Astrocyte (in vitro differentiated cells and primary cell): ENCODE measurements at regions not wholly inside any gene's neighbourhood (a gene's known extent, or its start where the extent isn't known, plus 50 kb on each side); places are given as distances from the start of the nearest gene placed in this dataset.

Experiments
- DNase-seq: peaks from one replicate; pipeline ENCODE4 v3.0.0-alpha.2; 2010; ENCODE audit warnings: low read depth
- FAIRE-seq: peaks from 2 replicates; lab custom pipeline; 2011; peaks lifted over from hg19 to GRCh38; lab: Jason Lieb, UNC
- H2AFZ ChIP-seq: 2 replicates; pipeline ENCODE4 v1.6.0; 2012; ENCODE audit warnings: low read depth, low read length, inconsistent platforms
- H3K27ac ChIP-seq: 2 replicates; pipeline ENCODE4 v1.5.1; 2011; ENCODE audit warnings: low read depth, low read length, inconsistent platforms
- H3K27me3 ChIP-seq: 2 replicates; pipeline ENCODE4 v1.6.0; 2011; ENCODE audit warnings: low read length, inconsistent platforms; ENCODE audit not compliant: insufficient read depth
- H3K36me3 ChIP-seq: 2 replicates; pipeline ENCODE4 v1.5.1; 2011; ENCODE audit warnings: low read length, inconsistent platforms; ENCODE audit not compliant: insufficient read depth
- H3K4me1 ChIP-seq: 2 replicates; pipeline ENCODE4 v1.5.1; 2011; ENCODE audit warnings: low read length, inconsistent platforms; ENCODE audit not compliant: insufficient read depth
- H3K4me2 ChIP-seq: 2 replicates; pipeline ENCODE4 v1.6.0; 2012; ENCODE audit warnings: low read length, inconsistent platforms
- H3K4me3 ChIP-seq: 2 replicates; pipeline ENCODE4 v1.5.1; 2011; ENCODE audit warnings: low read depth, mild to moderate bottlenecking, low read length, inconsistent platforms; ENCODE audit not compliant: insufficient read depth
- H3K79me2 ChIP-seq: 2 replicates; pipeline ENCODE4 v1.6.0; 2012; ENCODE audit warnings: mild to moderate bottlenecking, low read length, inconsistent platforms; ENCODE audit not compliant: insufficient read depth
- H3K9ac ChIP-seq: 2 replicates; pipeline ENCODE4 v1.6.0; 2012; ENCODE audit warnings: mild to moderate bottlenecking, low read length, inconsistent platforms
- H3K9me3 ChIP-seq: 2 replicates; pipeline ENCODE4 v1.5.1; 2012; ENCODE audit warnings: low read depth, mild to moderate bottlenecking, low read length, inconsistent platforms; ENCODE audit not compliant: insufficient read depth
- H4K20me1 ChIP-seq: 2 replicates; pipeline ENCODE4 v1.6.0; 2012; ENCODE audit warnings: low read length, inconsistent platforms; ENCODE audit not compliant: insufficient read depth
- H3K27ac Mint-ChIP-seq: one replicate; pipeline ENCODE4 v1.8.0; 2021; ENCODE audit warnings: mild to moderate bottlenecking, mixed read lengths; ENCODE audit not compliant: unreplicated experiment
- H3K27me3 Mint-ChIP-seq: one replicate; pipeline ENCODE4 v1.8.0; 2021; ENCODE audit warnings: low read depth, mixed read lengths; ENCODE audit not compliant: unreplicated experiment
- H3K36me3 Mint-ChIP-seq: one replicate; pipeline ENCODE4 v1.8.0; 2021; ENCODE audit warnings: low read depth, mixed read lengths; ENCODE audit not compliant: unreplicated experiment
- H3K4me1 Mint-ChIP-seq: one replicate; pipeline ENCODE4 v1.8.0; 2021; ENCODE audit warnings: low read depth, mixed read lengths; ENCODE audit not compliant: unreplicated experiment
- H3K4me3 Mint-ChIP-seq: one replicate; pipeline ENCODE4 v1.8.0; 2021; ENCODE audit warnings: mild to moderate bottlenecking, moderate library complexity, mixed read lengths; ENCODE audit not compliant: unreplicated experiment
- H3K9me3 Mint-ChIP-seq: one replicate; pipeline ENCODE4 v1.8.0; 2021; ENCODE audit warnings: mild to moderate bottlenecking, mixed read lengths; ENCODE audit not compliant: unreplicated experiment
- CTCF ChIP-seq: IDR thresholded peaks from 2 replicates; pipeline ENCODE4 v1.5.1; 2011; ENCODE audit warnings: low read depth, mild to moderate bottlenecking, inconsistent platforms, low read length, moderate library complexity; ENCODE audit not compliant: insufficient read depth
- EZH2 ChIP-seq: IDR thresholded peaks from 2 replicates; pipeline ENCODE4 v1.6.1; 2012; ENCODE audit warnings: mild to moderate bottlenecking, low read length, inconsistent platforms; ENCODE audit not compliant: insufficient read depth

GRCh38 chr5:74420220-74420619 is 220.3 kb downstream of the ENC1 start:
- no peak overlapping the region for H3K4me3 ChIP-seq
- H4K20me1 ChIP-seq = no peaks in the 10 kb centered on the region
- Mint-ChIP-seq H3K4me1 (peaks cover 29% of the 10 kb centered on the region), H3K36me3 (no peaks in the 10 kb centered on the region), H3K9me3 (no peaks in the 10 kb centered on the region), H3K27me3 (no peaks in the 10 kb centered on the region), H3K27ac (no peak overlapping the region), H3K4me3 (no peak overlapping the region)
- no peaks in the 10 kb centered on the region for H3K79me2 ChIP-seq
- H2AFZ ChIP-seq = no peak overlapping the region
- TF ChIP-seq EZH2 = no peak
- H3K27me3 ChIP-seq = no peaks in the 10 kb centered on the region
- H3K27ac ChIP-seq = no peak overlapping the region
- DNase-seq (no peak), FAIRE-seq (no peak)
- H3K36me3 ChIP-seq = no peaks in the 10 kb centered on the region
- H3K9me3 ChIP-seq = no peaks in the 10 kb centered on the region
- no peaks in the 10 kb centered on the region for H3K4me1 ChIP-seq
- H3K4me2 ChIP-seq = no peak overlapping the region
- no peak overlapping the region for H3K9ac ChIP-seq

- Mint-ChIP-seq H3K9me3 (no peaks in the 10 kb centered on the region), H3K4me1 (peaks cover 30% of the 10 kb centered on the region), H3K27me3 (no peaks in the 10 kb centered on the region), H3K4me3 (no peak overlapping the region), H3K36me3 (no peaks in the 10 kb centered on the region), H3K27ac (no peak overlapping the region)
- no peak overlapping the region for H3K27ac ChIP-seq
- H3K9me3 ChIP-seq = no peaks in the 10 kb centered on the region
- no peaks in the 10 kb centered on the region for H3K36me3 ChIP-seq
- no peak overlapping the region for H3K4me2 ChIP-seq
- H4K20me1 ChIP-seq = no peaks in the 10 kb centered on the region
- H3K9ac ChIP-seq = no peak overlapping the region
- H3K79me2 ChIP-seq = no peaks in the 10 kb centered on the region
- H3K4me3 ChIP-seq = no peak overlapping the region
- FAIRE-seq (no peak), DNase-seq (no peak)
- H3K4me1 ChIP-seq = no peaks in the 10 kb centered on the region
- H3K27me3 ChIP-seq = no peaks in the 10 kb centered on the region
- TF ChIP-seq EZH2 (no peak), CTCF (no peak)
- H2AFZ ChIP-seq = no peak overlapping the region
Observed at GRCh38 chr5:74419468-74419867, 221.1 kb downstream of the ENC1 start.

- Histone ChIP-seq H3K9me3 (no peaks in the 10 kb centered on the region), H3K27ac (no peak overlapping the region), H3K27me3 (no peaks in the 10 kb centered on the region), H3K4me2 (no peak overlapping the region), H4K20me1 (no peaks in the 10 kb centered on the region), H3K36me3 (no peaks in the 10 kb centered on the region), H3K4me1 (no peaks in the 10 kb centered on the region), H3K79me2 (no peaks in the 10 kb centered on the region), H3K9ac (no peak overlapping the region), H2AFZ (no peak overlapping the region), H3K4me3 (no peak overlapping the region)
- H3K36me3 Mint-ChIP-seq = no peaks in the 10 kb centered on the region
- H3K4me3 Mint-ChIP-seq = no peak overlapping the region
- DNase-seq (no peak), FAIRE-seq (no peak)
- no peaks in the 10 kb centered on the region for H3K27me3 Mint-ChIP-seq
- peaks cover 2% of the 10 kb centered on the region for H3K9me3 Mint-ChIP-seq
- peaks cover 34% of the 10 kb centered on the region for H3K4me1 Mint-ChIP-seq
- TF ChIP-seq CTCF (no peak), EZH2 (no peak)
- peak overlapping the region; percentile 30 for H3K27ac Mint-ChIP-seq
Observed at GRCh38 chr5:74418709-74419108, 221.8 kb downstream of the ENC1 start.
